Hepatic stellate cell (primary cell): ENCODE measurements at regions not wholly inside any gene's neighbourhood (a gene's known extent, or its start where the extent isn't known, plus 50 kb on each side); places are given as distances from the start of the nearest gene placed in this dataset.
"Not testable (repeated sequence)": the region's sequence is repeated elsewhere in the genome, so short reads cannot be mapped to it uniquely, and the experiment has no call there.

ENCODE experiments used
- DNase-seq: peaks from one replicate; pipeline ENCODE4 v3.0.0; 2011; ENCODE audit warnings: low spot score

GRCh38 chr11:13135385-13136271 lies 126.5 kb downstream of the RASSF10 start:
- DNase-seq: no peak

- DNase-seq: no peak
Measured at GRCh38 chr11:13136272-13136596, 127.1 kb downstream of the RASSF10 start.

GRCh38 chr11:13137844-13138301 lies 128.8 kb downstream of the RASSF10 start:
- DNase-seq: no peak

GRCh38 chr11:13139085-13139484 lies 130.0 kb downstream of the RASSF10 start:
- DNase-seq: not testable (repeated sequence)

- no peak for DNase-seq
Measured at GRCh38 chr11:13140028-13140870, 131.1 kb downstream of the RASSF10 start.

GRCh38 chr11:13140873-13141655 lies 131.9 kb downstream of the RASSF10 start:
- DNase-seq: no peak

- no peak for DNase-seq
Measured at GRCh38 chr11:13141731-13142709, 132.9 kb downstream of the RASSF10 start.

- no peak for DNase-seq
Measured at GRCh38 chr11:13143486-13144297, 133.9 kb upstream of the BMAL1 start.

GRCh38 chr11:13145461-13145860 lies 132.1 kb upstream of the BMAL1 start:
- DNase-seq: no peak

- DNase-seq: no peak
Measured at GRCh38 chr11:13149991-13150390, 127.6 kb upstream of the BMAL1 start.

- DNase-seq: no peak
Measured at GRCh38 chr11:13150487-13150886, 127.1 kb upstream of the BMAL1 start.

- DNase-seq: no peak
Measured at GRCh38 chr11:13152264-13152663, 125.3 kb upstream of the BMAL1 start.

GRCh38 chr11:13152736-13153541 lies 124.7 kb upstream of the BMAL1 start:
- peak; percentile 11 for DNase-seq

- not testable (repeated sequence) for DNase-seq
Measured at GRCh38 chr11:13154374-13154773, 123.2 kb upstream of the BMAL1 start.

- no peak for DNase-seq
Measured at GRCh38 chr11:13160346-13160745, 117.2 kb upstream of the BMAL1 start.

GRCh38 chr11:13160806-13161205 lies 116.8 kb upstream of the BMAL1 start:
- DNase-seq: no peak

- DNase-seq: no peak
Measured at GRCh38 chr11:13163158-13163557, 114.4 kb upstream of the BMAL1 start.

- no peak for DNase-seq
Measured at GRCh38 chr11:13166036-13166435, 111.6 kb upstream of the BMAL1 start.

GRCh38 chr11:13168271-13168670 lies 109.3 kb upstream of the BMAL1 start:
- no peak for DNase-seq
